Esophagus squamous epithelium (tissue), 4 donors: ENCODE measurements at regions not wholly inside any gene's neighbourhood (a gene's known extent, or its start where the extent isn't known, plus 50 kb on each side); places are given as distances from the start of the nearest gene placed in this dataset.
"Not testable (repeated sequence)": the region's sequence is repeated elsewhere in the genome, so short reads cannot be mapped to it uniquely, and the experiment has no call there.

Experiments used
- CTCF ChIP-seq, 6 experiments: fragments of 450-650 bp in 4 of 6; fragments of 200-600 bp in 2 of 6; sonication (generic) in 2 of 6; IDR thresholded peaks; one replicate each; pipeline ENCODE4 v1.5.1; 2016 to 2019; ENCODE audit warnings: antibody characterized with exemption in 6 of 6, mild to moderate bottlenecking in 4 of 6, moderate library complexity in 4 of 6
- POLR2A ChIP-seq, 4 donors: fragments of 450-650 bp; IDR thresholded peaks; one replicate each; pipeline ENCODE4 v1.6.1; 2017; ENCODE audit warnings: antibody characterized with exemption in 4 of 4, mild to moderate bottlenecking in 4 of 4, moderate library complexity in 3 of 4

DNA sequence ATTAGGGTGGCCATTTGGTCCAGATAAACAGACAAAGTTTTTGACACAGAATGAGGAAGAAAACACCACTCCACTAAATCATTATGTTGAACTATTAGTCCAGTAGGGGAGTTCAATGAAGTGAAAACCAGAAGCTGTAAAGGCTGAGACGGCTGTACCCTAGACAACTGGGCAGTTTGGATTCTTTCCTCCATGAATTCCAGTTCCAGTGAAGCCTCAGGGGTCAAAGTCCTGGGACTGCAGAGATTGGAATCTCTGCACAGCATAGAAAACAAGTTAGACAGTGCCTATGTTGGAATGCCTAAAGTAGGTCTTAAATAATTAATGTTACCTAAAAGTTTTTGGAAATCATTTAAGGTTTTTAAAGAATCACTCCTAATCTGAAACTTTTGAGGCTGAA, 86.5 kb upstream of the PGR start:
- not testable (repeated sequence) for TF ChIP-seq POLR2A, CTCF (IDR thresholded peaks at IDR 0.05)
